Caki2 (cell line): ENCODE measurements at regions not wholly inside any gene's neighbourhood (a gene's known extent, or its start where the extent isn't known, plus 50 kb on each side); places are given as distances from the start of the nearest gene placed in this dataset.

Experiments
- DNase-seq: peaks from one replicate; pipeline ENCODE4 v3.0.0-alpha.2; 2015; ENCODE audit warnings: low read depth
- in situ Hi-C: cut with HindIII; loops from 2 replicates; pipeline ENCODE4 v1.10.0; 2016; ENCODE audit warnings: low sequenced_read_pairs, low pct_unique_long_range_greater_than_20kb, mixed read lengths

- DNase-seq = no peak
- in situ Hi-C loops = no loop called here
Measured at GRCh38 chr4:64477127-64477526, 67.9 kb upstream of the TECRL start.

DNA sequence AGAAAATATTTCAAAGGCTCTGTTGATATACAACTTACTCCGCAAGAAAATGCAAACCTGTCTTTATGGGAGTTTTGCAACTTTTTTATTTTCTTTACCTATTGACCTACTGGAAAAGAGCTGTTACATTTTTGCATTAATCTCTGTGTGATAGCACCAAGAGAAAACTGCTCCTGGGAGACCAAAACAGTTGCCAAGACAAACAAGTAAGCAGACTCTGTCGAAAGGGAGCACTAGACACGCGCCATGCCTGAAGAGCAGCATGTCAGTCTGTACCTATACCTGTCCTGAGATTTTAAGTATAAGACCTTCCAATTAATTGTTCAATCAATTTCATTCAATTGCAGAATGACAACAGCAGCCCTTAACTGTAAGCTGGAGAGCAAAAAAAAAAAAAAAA, 56.0 kb upstream of the TECRL start:
- in situ Hi-C loops = no loop called here
- no peak for DNase-seq

- in situ Hi-C loops = no loop called here
- no peak for DNase-seq
Measured at GRCh38 chr4:64464581-64464980, 55.3 kb upstream of the TECRL start.
